Uterus (tissue), 3 donors: ENCODE measurements at regions not wholly inside any gene's neighbourhood (a gene's known extent, or its start where the extent isn't known, plus 50 kb on each side); places are given as distances from the start of the nearest gene placed in this dataset.

Source experiments
- DNase-seq, 2 donors: peaks; one replicate each; pipeline ENCODE4 v3.0.0-alpha.2; 2019 to 2020
- H3K27ac ChIP-seq, 2 donors: fragments of 200-600 bp; sonication (generic); 1 replicate in 1 of 2; 2 replicates in 1 of 2; pipeline ENCODE4 v1.5.1; 2016 to 2018
- H3K27me3 ChIP-seq, 2 donors: fragments of 200-600 bp; sonication (generic); one replicate each; pipeline ENCODE4 v1.5.1; 2018 to 2019; ENCODE audit warnings: control low read depth in 1 of 2
- H3K36me3 ChIP-seq, 2 donors: fragments of 200-600 bp; sonication (generic); one replicate each; pipeline ENCODE4 v1.5.1; 2019; ENCODE audit warnings: control low read depth in 1 of 2
- H3K4me1 ChIP-seq, 2 donors: fragments of 200-600 bp; sonication (generic); one replicate each; pipeline ENCODE4 v1.5.1; 2018 to 2019; ENCODE audit warnings: control low read depth in 1 of 2
- H3K4me3 ChIP-seq, 2 donors: fragments of 200-600 bp; sonication (generic); 1 replicate in 1 of 2; 2 replicates in 1 of 2; pipeline ENCODE4 v1.5.1; 2018 to 2019; ENCODE audit warnings: mild to moderate bottlenecking in 1 of 2
- H3K9me3 ChIP-seq, 2 donors: fragments of 200-600 bp; sonication (generic); one replicate each; pipeline ENCODE4 v1.5.1; 2019; ENCODE audit warnings: control low read depth in 1 of 2
- POLR2A ChIP-seq, 2 donors: fragments of 450-650 bp; IDR thresholded peaks; one replicate each; pipeline ENCODE4 v1.6.1; 2016; ENCODE audit warnings: antibody characterized with exemption in 2 of 2, mild to moderate bottlenecking in 1 of 2, moderate library complexity in 1 of 2
- intact Hi-C: fragments of 100-400 bp; cut with DNase I; formaldehyde crosslinking; loops from one replicate; pipeline ENCODE4 v1.15.1; 2023; ENCODE audit warnings: low total_unique reads
- TF ChIP-seq, protein P1 (sequence below), 4 experiments: fragments of 200-600 bp in 2 of 4; fragments of 450-650 bp in 2 of 4; sonication (generic) in 2 of 4; IDR thresholded peaks; one replicate each; pipeline ENCODE4 v1.5.1; 2016 to 2019; ENCODE audit warnings: antibody characterized with exemption in 4 of 4, mild to moderate bottlenecking in 2 of 4, moderate library complexity in 1 of 4
- donor health status: DM: yes; HTN: yes; CAD: no.

DNA sequence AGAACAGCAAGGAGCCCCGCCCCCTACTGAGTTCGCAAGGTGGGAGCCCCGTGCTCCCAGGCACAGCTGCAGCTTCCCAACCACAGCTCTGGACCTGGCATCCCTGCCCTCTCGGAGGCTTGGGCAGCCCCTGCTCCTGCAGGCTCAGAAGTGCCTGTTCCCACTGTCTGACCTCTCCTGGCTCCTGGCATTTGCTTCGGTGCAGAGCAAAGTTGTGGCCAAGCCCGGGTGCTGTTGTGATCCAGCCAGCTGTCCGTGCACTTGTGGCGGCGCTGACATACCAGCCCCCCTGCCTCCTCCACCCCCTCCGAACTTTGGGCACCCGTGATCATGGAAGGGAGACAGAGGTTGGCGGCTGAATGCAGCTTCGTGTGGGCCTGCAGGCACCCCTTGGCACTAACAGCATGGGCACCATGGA lies 1386.8 kb downstream of the PCDH9 start:
- no peaks in the 10 kb centered on the region for H3K9me3 ChIP-seq
- no peaks in the 10 kb centered on the region for H3K27me3 ChIP-seq
- TF ChIP-seq POLR2A (IDR thresholded peaks at IDR 0.05), result no peak
- TF ChIP-seq, protein P1, sequence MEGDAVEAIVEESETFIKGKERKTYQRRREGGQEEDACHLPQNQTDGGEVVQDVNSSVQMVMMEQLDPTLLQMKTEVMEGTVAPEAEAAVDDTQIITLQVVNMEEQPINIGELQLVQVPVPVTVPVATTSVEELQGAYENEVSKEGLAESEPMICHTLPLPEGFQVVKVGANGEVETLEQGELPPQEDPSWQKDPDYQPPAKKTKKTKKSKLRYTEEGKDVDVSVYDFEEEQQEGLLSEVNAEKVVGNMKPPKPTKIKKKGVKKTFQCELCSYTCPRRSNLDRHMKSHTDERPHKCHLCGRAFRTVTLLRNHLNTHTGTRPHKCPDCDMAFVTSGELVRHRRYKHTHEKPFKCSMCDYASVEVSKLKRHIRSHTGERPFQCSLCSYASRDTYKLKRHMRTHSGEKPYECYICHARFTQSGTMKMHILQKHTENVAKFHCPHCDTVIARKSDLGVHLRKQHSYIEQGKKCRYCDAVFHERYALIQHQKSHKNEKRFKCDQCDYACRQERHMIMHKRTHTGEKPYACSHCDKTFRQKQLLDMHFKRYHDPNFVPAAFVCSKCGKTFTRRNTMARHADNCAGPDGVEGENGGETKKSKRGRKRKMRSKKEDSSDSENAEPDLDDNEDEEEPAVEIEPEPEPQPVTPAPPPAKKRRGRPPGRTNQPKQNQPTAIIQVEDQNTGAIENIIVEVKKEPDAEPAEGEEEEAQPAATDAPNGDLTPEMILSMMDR (IDR thresholded peaks at IDR 0.05), result no peak
- DNase-seq, result no peak
- H3K36me3 ChIP-seq, result no peaks in the 10 kb centered on the region
- no peaks in the 10 kb centered on the region for H3K4me1 ChIP-seq
- no peak overlapping the region for H3K4me3 ChIP-seq
- H3K27ac ChIP-seq, result no peak overlapping the region
- intact Hi-C loops, result no loop called here

DNA sequence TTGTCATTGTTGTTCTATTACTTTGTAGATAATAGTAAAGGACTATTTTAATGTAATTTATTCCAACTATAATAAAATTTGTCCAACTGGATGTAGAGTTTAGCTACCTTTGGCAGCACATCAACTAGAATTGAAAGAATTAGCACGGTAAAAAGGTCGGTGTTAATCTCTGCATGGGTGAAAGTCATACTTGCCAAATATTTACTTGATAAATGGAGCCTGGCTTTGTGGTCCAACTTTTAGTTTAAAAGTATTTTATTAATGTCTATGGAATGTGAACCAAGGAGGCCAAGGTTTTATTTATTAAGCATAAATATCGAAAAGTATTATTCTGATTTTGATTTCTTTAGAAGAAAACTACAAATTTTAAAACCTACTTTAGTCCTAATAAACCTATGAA lies 1389.0 kb downstream of the PCDH9 start:
- no peak overlapping the region for H3K4me3 ChIP-seq
- H3K27ac ChIP-seq, result no peak overlapping the region
- no peak for DNase-seq
- H3K27me3 ChIP-seq, result no peaks in the 10 kb centered on the region
- TF ChIP-seq, protein P1 (IDR thresholded peaks at IDR 0.05), result no peak
- no peak for TF ChIP-seq POLR2A (IDR thresholded peaks at IDR 0.05)
- H3K9me3 ChIP-seq, result no peaks in the 10 kb centered on the region
- intact Hi-C loops, result no loop called here
- H3K4me1 ChIP-seq, result no peaks in the 10 kb centered on the region
- H3K36me3 ChIP-seq, result no peaks in the 10 kb centered on the region

DNA sequence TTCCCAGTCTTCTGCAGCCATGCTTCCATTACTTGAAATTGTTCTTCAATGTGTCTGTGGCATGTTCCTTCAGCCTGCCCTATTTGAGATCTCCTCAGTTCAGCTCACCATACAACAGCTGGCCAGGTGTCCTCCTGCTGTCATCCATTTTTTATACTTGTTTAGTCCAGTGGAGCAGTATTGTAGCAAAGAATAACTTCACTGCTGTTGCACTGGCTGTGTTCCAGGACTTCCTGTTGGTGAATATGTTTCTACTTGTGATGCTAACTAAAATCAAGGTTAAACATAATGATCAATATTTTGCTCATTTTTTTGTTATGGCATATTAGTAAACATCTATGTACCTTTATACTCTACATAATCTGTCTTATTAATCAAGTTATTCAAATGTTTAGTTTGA lies 1394.1 kb downstream of the PCDH9 start:
- H3K27me3 ChIP-seq, result peaks cover 0 to 4% of the 10 kb centered on the region in 2 donors
- H3K4me3 ChIP-seq, result no peak overlapping the region
- no peaks in the 10 kb centered on the region for H3K4me1 ChIP-seq
- no peak for DNase-seq
- H3K27ac ChIP-seq, result no peak overlapping the region
- no peaks in the 10 kb centered on the region for H3K9me3 ChIP-seq
- TF ChIP-seq, protein P1 (IDR thresholded peaks at IDR 0.05), result no peak
- no peak for TF ChIP-seq POLR2A (IDR thresholded peaks at IDR 0.05)
- no peaks in the 10 kb centered on the region for H3K36me3 ChIP-seq
- intact Hi-C loops, result no loop called here

DNA sequence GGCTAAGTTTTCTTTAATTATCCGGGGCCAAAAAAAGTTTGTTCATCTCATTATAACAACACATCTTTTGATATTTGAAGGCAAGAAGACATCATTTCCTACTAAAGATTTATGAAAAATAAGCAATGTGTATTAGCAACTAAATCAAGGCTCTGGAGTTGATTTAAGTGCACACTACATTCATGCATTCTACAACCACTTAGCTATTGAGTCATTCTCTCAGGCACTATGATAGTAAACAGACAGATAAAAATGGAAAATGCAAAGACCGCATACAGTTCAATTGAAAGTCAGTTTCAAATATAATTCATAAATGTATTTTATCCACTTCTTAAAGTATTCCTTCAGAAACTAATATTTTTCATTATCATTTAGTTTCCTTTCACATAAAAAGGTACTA lies 1395.2 kb downstream of the PCDH9 start:
- DNase-seq, result no peak
- Histone ChIP-seq H3K27ac (no peak overlapping the region), H3K27me3 (peaks cover 0 to 4% of the 10 kb centered on the region in 2 donors), H3K4me1 (no peaks in the 10 kb centered on the region), H3K9me3 (no peaks in the 10 kb centered on the region), H3K4me3 (no peak overlapping the region), H3K36me3 (no peaks in the 10 kb centered on the region)
- no peak for TF ChIP-seq POLR2A (IDR thresholded peaks at IDR 0.05)
- TF ChIP-seq, protein P1 (IDR thresholded peaks at IDR 0.05), result no peak
- intact Hi-C loops, result no loop called here

DNA sequence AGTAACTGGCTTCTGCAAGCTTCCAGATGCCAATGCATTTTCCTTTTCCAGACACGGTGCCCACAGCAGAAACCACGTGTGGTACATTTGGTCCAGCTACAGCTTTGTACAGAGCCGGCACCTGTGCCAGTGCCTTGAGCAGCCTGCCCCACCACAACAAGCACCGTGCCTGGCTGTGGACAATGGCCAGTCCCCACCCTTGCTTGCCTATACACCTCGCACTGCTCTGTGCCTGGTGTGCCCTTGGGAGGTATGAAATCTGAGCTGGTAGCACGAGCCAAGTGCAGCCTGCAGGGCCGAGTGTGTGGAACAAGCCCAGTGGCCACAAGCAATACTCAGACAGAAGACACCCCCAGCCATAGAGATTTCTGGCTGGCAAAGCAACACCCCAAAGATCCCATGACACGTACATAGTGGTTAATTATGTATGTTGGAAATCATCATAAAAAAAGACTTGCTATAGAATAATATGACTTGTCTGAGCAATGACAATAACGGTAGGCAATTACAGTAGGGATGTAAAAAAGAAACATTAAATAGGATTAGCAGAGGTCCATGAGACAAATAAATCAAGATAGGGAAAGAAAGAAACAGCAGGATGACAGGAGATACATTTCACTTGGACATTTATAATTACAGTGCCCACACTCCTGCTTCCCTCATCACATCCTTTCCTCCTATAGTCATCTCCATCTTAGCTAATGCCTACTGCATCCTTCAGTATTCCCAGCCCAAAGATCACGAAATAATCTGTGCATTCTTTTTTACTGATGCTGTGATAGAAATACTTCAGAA lies 1399.5 kb downstream of the PCDH9 start:
- DNase-seq, result no peak
- no peak for TF ChIP-seq POLR2A (IDR thresholded peaks at IDR 0.05)
- TF ChIP-seq, protein P1 (IDR thresholded peaks at IDR 0.05), result no peak
- Histone ChIP-seq H3K36me3 (no peaks in the 10 kb centered on the region), H3K27me3 (peaks cover 0 to 4% of the 10 kb centered on the region in 2 donors), H3K4me1 (no peaks in the 10 kb centered on the region), H3K4me3 (no peak overlapping the region), H3K27ac (no peak overlapping the region), H3K9me3 (no peaks in the 10 kb centered on the region)
- intact Hi-C loops, result no loop called here
